ENCODE measurements at regions not wholly inside any gene's neighbourhood (a gene's known extent, or its start where the extent isn't known, plus 50 kb on each side); places are given as distances from the start of the nearest gene placed in this dataset.

GRCh38 chr6:165059032-165059431, 250.4 kb downstream of the C6orf118 start:
- Histone ChIP-seq H3K4me1 (ENCODE audit: insufficient read depth, low read length, poor library complexity, severe bottlenecking) (no peaks in the 10 kb centered on the region), H3K9ac (ENCODE audit: low read depth, low read length, poor library complexity, severe bottlenecking) (no peak overlapping the region)

GRCh38 chr6:165056292-165056691, 253.1 kb downstream of the C6orf118 start:
- Histone ChIP-seq H3K4me2 (ENCODE audit: low read depth, low read length, poor library complexity, severe bottlenecking) (no peak overlapping the region), H3K4me3 (ENCODE audit: low read length, poor library complexity, severe bottlenecking) (no peak overlapping the region), H3K27me3 (ENCODE audit: insufficient read depth, low read length, poor library complexity, severe bottlenecking) (no peaks in the 10 kb centered on the region), H3K9me3 (ENCODE audit: insufficient read depth, low read depth, low read length) (no peaks in the 10 kb centered on the region), H3K79me2 (ENCODE audit: insufficient read depth, low read length) (no peaks in the 10 kb centered on the region), H3K4me1 (ENCODE audit: insufficient read depth, low read length, poor library complexity, severe bottlenecking) (no peaks in the 10 kb centered on the region), H4K20me1 (ENCODE audit: insufficient read depth, low read length, poor library complexity, severe bottlenecking) (no peaks in the 10 kb centered on the region), H3F3A (ENCODE audit: low read depth) (no peaks in the 10 kb centered on the region), H3K9me2 (replicated peaks; ENCODE audit: low read depth, low read length) (no peaks in the 10 kb centered on the region), H2AFZ (ENCODE audit: low read length) (no peak overlapping the region), H3K9ac (ENCODE audit: low read depth, low read length, poor library complexity, severe bottlenecking) (no peak overlapping the region), H3K36me3 (ENCODE audit: insufficient read depth, low read length) (no peaks in the 10 kb centered on the region)
- no peak for TF ChIP-seq EZH2phosphoT487 (IDR thresholded peaks at IDR 0.05; ENCODE audit: borderline replicate concordance)
- TF ChIP-seq, protein P1, sequence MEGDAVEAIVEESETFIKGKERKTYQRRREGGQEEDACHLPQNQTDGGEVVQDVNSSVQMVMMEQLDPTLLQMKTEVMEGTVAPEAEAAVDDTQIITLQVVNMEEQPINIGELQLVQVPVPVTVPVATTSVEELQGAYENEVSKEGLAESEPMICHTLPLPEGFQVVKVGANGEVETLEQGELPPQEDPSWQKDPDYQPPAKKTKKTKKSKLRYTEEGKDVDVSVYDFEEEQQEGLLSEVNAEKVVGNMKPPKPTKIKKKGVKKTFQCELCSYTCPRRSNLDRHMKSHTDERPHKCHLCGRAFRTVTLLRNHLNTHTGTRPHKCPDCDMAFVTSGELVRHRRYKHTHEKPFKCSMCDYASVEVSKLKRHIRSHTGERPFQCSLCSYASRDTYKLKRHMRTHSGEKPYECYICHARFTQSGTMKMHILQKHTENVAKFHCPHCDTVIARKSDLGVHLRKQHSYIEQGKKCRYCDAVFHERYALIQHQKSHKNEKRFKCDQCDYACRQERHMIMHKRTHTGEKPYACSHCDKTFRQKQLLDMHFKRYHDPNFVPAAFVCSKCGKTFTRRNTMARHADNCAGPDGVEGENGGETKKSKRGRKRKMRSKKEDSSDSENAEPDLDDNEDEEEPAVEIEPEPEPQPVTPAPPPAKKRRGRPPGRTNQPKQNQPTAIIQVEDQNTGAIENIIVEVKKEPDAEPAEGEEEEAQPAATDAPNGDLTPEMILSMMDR (conservative IDR thresholded peaks at IDR 0.05; ENCODE audit: low read length), result no peak

More at GRCh38 chr6:165059032-165059431, 250.4 kb downstream of the C6orf118 start:
- Histone ChIP-seq H2AFZ (ENCODE audit: low read length) (no peak overlapping the region), H3K36me3 (ENCODE audit: insufficient read depth, low read length) (no peaks in the 10 kb centered on the region), H3K4me2 (ENCODE audit: low read depth, low read length, poor library complexity, severe bottlenecking) (no peak overlapping the region), H3K9me2 (replicated peaks; ENCODE audit: low read depth, low read length) (no peaks in the 10 kb centered on the region), H3F3A (ENCODE audit: low read depth) (no peaks in the 10 kb centered on the region), H3K9me3 (ENCODE audit: insufficient read depth, low read depth, low read length) (no peaks in the 10 kb centered on the region), H4K20me1 (ENCODE audit: insufficient read depth, low read length, poor library complexity, severe bottlenecking) (no peaks in the 10 kb centered on the region), H3K79me2 (ENCODE audit: insufficient read depth, low read length) (no peaks in the 10 kb centered on the region), H3K27me3 (ENCODE audit: insufficient read depth, low read length, poor library complexity, severe bottlenecking) (no peaks in the 10 kb centered on the region), H3K4me3 (ENCODE audit: low read length, poor library complexity, severe bottlenecking) (no peak overlapping the region)
- TF ChIP-seq, protein P1 (conservative IDR thresholded peaks at IDR 0.05; ENCODE audit: low read length), result no peak
- TF ChIP-seq EZH2phosphoT487 (IDR thresholded peaks at IDR 0.05; ENCODE audit: borderline replicate concordance), result no peak

GRCh38 chr6:165055231-165055630, 254.2 kb downstream of the C6orf118 start:
- Histone ChIP-seq H3K79me2 (ENCODE audit: insufficient read depth, low read length) (no peaks in the 10 kb centered on the region), H3F3A (ENCODE audit: low read depth) (no peaks in the 10 kb centered on the region), H3K4me3 (ENCODE audit: low read length, poor library complexity, severe bottlenecking) (no peak overlapping the region), H3K4me2 (ENCODE audit: low read depth, low read length, poor library complexity, severe bottlenecking) (no peak overlapping the region), H3K4me1 (ENCODE audit: insufficient read depth, low read length, poor library complexity, severe bottlenecking) (no peaks in the 10 kb centered on the region), H3K27me3 (ENCODE audit: insufficient read depth, low read length, poor library complexity, severe bottlenecking) (no peaks in the 10 kb centered on the region), H4K20me1 (ENCODE audit: insufficient read depth, low read length, poor library complexity, severe bottlenecking) (no peaks in the 10 kb centered on the region), H3K9ac (ENCODE audit: low read depth, low read length, poor library complexity, severe bottlenecking) (no peak overlapping the region), H3K9me3 (ENCODE audit: insufficient read depth, low read depth, low read length) (no peaks in the 10 kb centered on the region), H3K9me2 (replicated peaks; ENCODE audit: low read depth, low read length) (no peaks in the 10 kb centered on the region), H2AFZ (ENCODE audit: low read length) (no peak overlapping the region), H3K36me3 (ENCODE audit: insufficient read depth, low read length) (no peaks in the 10 kb centered on the region)
- TF ChIP-seq EZH2phosphoT487 (IDR thresholded peaks at IDR 0.05; ENCODE audit: borderline replicate concordance), result no peak
- TF ChIP-seq, protein P1 (conservative IDR thresholded peaks at IDR 0.05; ENCODE audit: low read length), result no peak
